Natural killer cell (primary cell): ENCODE measurements at regions not wholly inside any gene's neighbourhood (a gene's known extent, or its start where the extent isn't known, plus 50 kb on each side); places are given as distances from the start of the nearest gene placed in this dataset.

Experiments
- ATAC-seq, 3 donors: fragments of 150-1000 bp in 2 of 3; fragments of 200-7000 bp in 1 of 3; cut with Tn5 transposase; 1 replicate in 1 of 3; 2 replicates in 2 of 3; pipeline ENCODE4 v1.10.0; 2021; ENCODE audit warnings: mild to moderate bottlenecking in 2 of 3, moderate library complexity in 2 of 3
- DNase-seq, 2 donors: peaks; one replicate each; pipeline versions ENCODE4 v3.0.0 to v3.0.0-alpha.2; 2013 to 2021; ENCODE audit warnings: mixed read lengths in 1 of 2
- H3K27ac ChIP-seq: one replicate; pipeline ENCODE4 v1.5.1; 2013; ENCODE audit warnings: mild to moderate bottlenecking, low read length
- H3K27me3 ChIP-seq: one replicate; pipeline ENCODE4 v1.6.1; 2013; ENCODE audit warnings: low read length; ENCODE audit not compliant: control insufficient read depth, insufficient read depth
- H3K36me3 ChIP-seq: one replicate; pipeline ENCODE4 v1.6.1; 2013; ENCODE audit warnings: low read length; ENCODE audit not compliant: control insufficient read depth, insufficient read depth
- H3K4me1 ChIP-seq: one replicate; pipeline ENCODE4 v1.6.1; 2013; ENCODE audit warnings: low read length; ENCODE audit not compliant: control insufficient read depth, insufficient read depth
- H3K4me3 ChIP-seq: one replicate; pipeline ENCODE4 v1.5.1; 2013; ENCODE audit warnings: low read length
- H3K9me3 ChIP-seq: one replicate; pipeline ENCODE4 v1.6.1; 2013; ENCODE audit warnings: low read length; ENCODE audit not compliant: control insufficient read depth, insufficient read depth
- H3K27ac Mint-ChIP-seq, 2 donors: one replicate each; pipeline ENCODE4 v1.8.0; 2022; ENCODE audit warnings: mild to moderate bottlenecking in 2 of 2, mixed read lengths in 2 of 2, moderate library complexity in 1 of 2
- H3K27me3 Mint-ChIP-seq, 2 donors: one replicate each; pipeline ENCODE4 v1.8.0; 2022; ENCODE audit warnings: low read depth in 2 of 2, mixed read lengths in 2 of 2
- H3K36me3 Mint-ChIP-seq: one replicate; pipeline ENCODE4 v1.8.0; 2022; ENCODE audit warnings: mixed read lengths
- H3K4me1 Mint-ChIP-seq, 2 donors: one replicate each; pipeline ENCODE4 v1.8.0; 2022; ENCODE audit warnings: mixed read lengths in 2 of 2
- H3K4me3 Mint-ChIP-seq: one replicate; pipeline ENCODE4 v1.8.0; 2022; ENCODE audit warnings: mild to moderate bottlenecking, moderate library complexity, mixed read lengths
- H3K9me3 Mint-ChIP-seq, 2 donors: one replicate each; pipeline ENCODE4 v1.8.0; 2022; ENCODE audit warnings: mixed read lengths in 2 of 2
- CTCF ChIP-seq: fragments of 200-600 bp; IDR thresholded peaks from one replicate; pipeline ENCODE4 v1.8.0; 2022; ENCODE audit warnings: antibody characterized with exemption
- WGBS: methylation state at CpG from one replicate; pipeline ENCODE4 v1.1.7; 2013; ENCODE audit warnings: missing lambda C conversion rate; ENCODE audit not compliant: insufficient coverage; 5-methylcytosine and 5-hydroxymethylcytosine counted together
- intact Hi-C: fragments of 100-400 bp; cut with micrococcal nuclease; formaldehyde crosslinking; loops from one replicate; pipeline ENCODE4 v1.14.2; 2022

GRCh38 chr11:22006901-22007300, 186.0 kb upstream of the ANO5 start:
- TF ChIP-seq CTCF = no peak
- no peak for ATAC-seq
- no peak for DNase-seq
- H3K27me3 Mint-ChIP-seq = no peaks in the 10 kb centered on the region
- Histone ChIP-seq H3K4me3 (no peak overlapping the region), H3K9me3 (no peaks in the 10 kb centered on the region), H3K36me3 (no peaks in the 10 kb centered on the region), H3K4me1 (no peaks in the 10 kb centered on the region), H3K27me3 (no peaks in the 10 kb centered on the region), H3K27ac (no peak overlapping the region)
- no peaks in the 10 kb centered on the region for H3K36me3 Mint-ChIP-seq
- intact Hi-C loops = no loop called here
- H3K4me3 Mint-ChIP-seq = no peak overlapping the region
- H3K9me3 Mint-ChIP-seq = peaks cover 9 to 16% of the 10 kb centered on the region in 2 donors
- no peak overlapping the region for H3K27ac Mint-ChIP-seq
- H3K4me1 Mint-ChIP-seq = no peaks in the 10 kb centered on the region

- no CpG with 5 or more reads among the region's 1 CpG for WGBS
- Histone ChIP-seq H3K4me1 (no peaks in the 10 kb centered on the region), H3K27me3 (no peaks in the 10 kb centered on the region), H3K27ac (no peak overlapping the region), H3K36me3 (no peaks in the 10 kb centered on the region), H3K4me3 (no peak overlapping the region), H3K9me3 (no peaks in the 10 kb centered on the region)
- Mint-ChIP-seq H3K36me3 (no peaks in the 10 kb centered on the region), H3K27me3 (no peaks in the 10 kb centered on the region), H3K4me3 (no peak overlapping the region), H3K27ac (no peak overlapping the region), H3K9me3 (peaks cover 14 to 16% of the 10 kb centered on the region in 2 donors), H3K4me1 (no peaks in the 10 kb centered on the region)
- no peak for ATAC-seq
- TF ChIP-seq CTCF = no peak
- DNase-seq = no peak
- intact Hi-C loops = no loop called here
Observed at GRCh38 chr11:22031791-22032190, 161.1 kb upstream of the ANO5 start.

GRCh38 chr11:22037505-22037904, 155.4 kb upstream of the ANO5 start:
- DNase-seq = no peak
- Histone ChIP-seq H3K4me3 (no peak overlapping the region), H3K27me3 (no peaks in the 10 kb centered on the region), H3K4me1 (no peaks in the 10 kb centered on the region), H3K27ac (no peak overlapping the region), H3K36me3 (no peaks in the 10 kb centered on the region), H3K9me3 (no peaks in the 10 kb centered on the region)
- Mint-ChIP-seq H3K4me1 (no peaks in the 10 kb centered on the region), H3K36me3 (no peaks in the 10 kb centered on the region), H3K4me3 (no peak overlapping the region), H3K9me3 (peaks cover 6 to 11% of the 10 kb centered on the region in 2 donors), H3K27me3 (no peaks in the 10 kb centered on the region), H3K27ac (no peak overlapping the region)
- no peak for ATAC-seq
- no peak for TF ChIP-seq CTCF
- WGBS = 70% methylated on average over 9 of the region's 9 CpGs
- intact Hi-C loops = no loop called here

- ATAC-seq (no peak), DNase-seq (no peak)
- Mint-ChIP-seq H3K27ac (no peak overlapping the region), H3K27me3 (no peaks in the 10 kb centered on the region), H3K4me3 (no peak overlapping the region), H3K4me1 (no peaks in the 10 kb centered on the region), H3K36me3 (no peaks in the 10 kb centered on the region), H3K9me3 (peaks cover 9 to 11% of the 10 kb centered on the region in 2 donors)
- Histone ChIP-seq H3K4me3 (no peak overlapping the region), H3K9me3 (no peaks in the 10 kb centered on the region), H3K36me3 (no peaks in the 10 kb centered on the region), H3K27me3 (no peaks in the 10 kb centered on the region), H3K4me1 (no peaks in the 10 kb centered on the region), H3K27ac (no peak overlapping the region)
- no peak for TF ChIP-seq CTCF
- intact Hi-C loops = no loop called here
- WGBS = no CpG with 5 or more reads among the region's 2 CpGs
Observed at GRCh38 chr11:22041039-22041438, 151.8 kb upstream of the ANO5 start.
